ENCODE measurements at regions not wholly inside any gene's neighbourhood (a gene's known extent, or its start where the extent isn't known, plus 50 kb on each side); places are given as distances from the start of the nearest gene placed in this dataset.

DNA sequence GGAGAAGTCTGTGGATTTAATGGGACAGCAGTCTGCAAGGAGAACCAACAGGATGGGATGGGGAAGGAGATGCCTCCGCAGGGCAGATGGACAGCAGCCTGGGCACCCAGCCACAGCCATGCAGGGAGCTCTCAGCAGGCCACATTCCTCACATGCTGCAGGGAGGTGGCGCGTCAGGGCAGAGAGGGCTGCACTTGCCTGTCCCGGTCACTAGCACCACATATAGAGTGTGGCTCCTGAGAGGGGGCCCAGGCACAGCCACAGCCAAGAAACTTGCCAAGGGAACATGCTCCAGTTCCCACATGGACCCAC lies 86.8 kb upstream of the ZMIZ1 start:
- no peak for DNase-seq (ENCODE audit: low spot score)

- no peak for DNase-seq (ENCODE audit: low spot score)
These were observed 86.0 kb upstream of the ZMIZ1 start for GRCh38 chr10:78982726-78983125.

DNA sequence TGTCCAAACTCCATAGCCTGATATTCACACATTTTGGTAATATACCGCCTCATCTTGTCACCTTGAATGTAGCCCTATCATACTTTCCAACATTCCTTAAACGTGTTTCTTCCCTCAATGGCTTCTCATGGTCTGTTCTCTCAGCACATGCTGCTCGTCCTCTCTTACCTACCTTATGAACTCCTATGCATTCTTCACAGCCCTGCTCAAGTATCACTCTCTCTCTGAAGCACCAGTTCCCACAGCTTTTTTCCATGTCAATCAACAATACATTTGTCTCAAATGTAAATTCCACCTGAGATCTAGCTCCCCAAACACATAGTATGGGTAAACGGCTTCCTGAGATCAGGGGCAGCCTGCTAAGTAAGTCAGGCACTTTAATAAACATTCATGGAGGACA lies 85.2 kb upstream of the ZMIZ1 start:
- DNase-seq (ENCODE audit: low spot score), result no peak

GRCh38 chr10:78985973-78986818 lies 82.6 kb upstream of the ZMIZ1 start:
- DNase-seq (ENCODE audit: low spot score), result no peak

GRCh38 chr10:78991187-78991586 lies 77.6 kb upstream of the ZMIZ1 start:
- DNase-seq (ENCODE audit: low spot score), result peak; percentile 5

DNA sequence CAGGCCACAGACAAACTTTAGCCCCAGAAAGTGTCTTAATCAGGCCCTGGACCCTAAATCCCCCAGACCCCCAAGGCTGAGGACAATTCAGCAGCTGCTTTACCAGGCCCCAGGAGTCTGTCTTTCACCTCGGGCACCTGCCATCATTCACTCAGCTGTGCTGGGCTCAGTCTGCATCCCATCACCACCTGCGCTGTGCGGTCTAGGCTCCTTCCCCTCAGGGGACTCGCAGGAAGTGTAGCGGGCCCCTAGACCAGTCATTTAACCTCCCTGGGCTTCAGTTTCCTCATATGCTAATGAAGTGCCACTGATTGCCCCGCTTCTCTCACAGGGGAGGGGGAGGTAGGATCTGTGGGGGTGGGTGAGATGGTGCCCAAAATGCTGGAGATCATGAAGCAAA lies 76.4 kb upstream of the ZMIZ1 start:
- DNase-seq (ENCODE audit: low spot score), result no peak

GRCh38 chr10:78993261-78993945 lies 75.4 kb upstream of the ZMIZ1 start:
- DNase-seq (ENCODE audit: low spot score), result no peak

DNA sequence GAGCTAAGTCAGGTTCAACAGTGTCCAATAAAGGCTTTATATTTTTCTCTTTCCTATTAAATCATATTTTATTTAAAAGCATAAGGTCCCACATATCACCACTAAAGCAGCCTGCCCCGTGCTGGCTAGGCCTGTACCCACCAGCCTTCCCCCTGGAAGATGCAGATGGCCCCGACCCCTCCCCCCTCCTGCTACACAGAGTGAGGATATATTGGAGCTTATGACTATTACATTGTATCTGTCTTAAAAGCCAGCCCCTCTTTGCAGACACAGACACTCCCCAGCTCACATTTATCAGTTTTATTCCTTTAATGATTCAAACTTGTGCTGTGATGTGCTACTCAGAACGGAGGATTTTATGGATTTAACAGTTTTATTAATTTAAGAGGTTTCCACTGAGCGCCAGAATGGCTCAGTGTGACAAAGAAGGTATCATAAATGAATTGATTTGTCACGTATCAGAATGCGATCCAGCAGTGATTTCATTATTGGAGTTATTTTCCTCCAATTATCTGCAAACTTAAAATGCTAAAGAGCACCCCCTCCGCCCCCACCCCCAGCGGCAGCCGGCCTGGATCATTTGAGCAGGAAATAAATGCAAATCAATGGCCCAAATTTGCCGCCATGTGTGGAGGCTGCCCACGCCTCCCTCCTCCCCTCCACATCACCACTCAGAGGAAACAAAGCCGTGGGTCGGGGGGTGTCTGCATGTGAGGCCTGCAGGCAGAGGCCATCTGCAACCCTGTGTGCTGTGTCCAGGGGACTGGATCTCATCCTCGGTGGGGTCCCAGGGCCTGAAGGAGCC lies 72.6 kb upstream of the ZMIZ1 start:
- DNase-seq (ENCODE audit: low spot score), result no peak

- no peak for DNase-seq (ENCODE audit: low spot score)
These were observed 72.0 kb upstream of the ZMIZ1 start for GRCh38 chr10:78996792-78997129.

- no peak for DNase-seq (ENCODE audit: low spot score)
These were observed 70.8 kb upstream of the ZMIZ1 start for GRCh38 chr10:78997635-78998618.

DNA sequence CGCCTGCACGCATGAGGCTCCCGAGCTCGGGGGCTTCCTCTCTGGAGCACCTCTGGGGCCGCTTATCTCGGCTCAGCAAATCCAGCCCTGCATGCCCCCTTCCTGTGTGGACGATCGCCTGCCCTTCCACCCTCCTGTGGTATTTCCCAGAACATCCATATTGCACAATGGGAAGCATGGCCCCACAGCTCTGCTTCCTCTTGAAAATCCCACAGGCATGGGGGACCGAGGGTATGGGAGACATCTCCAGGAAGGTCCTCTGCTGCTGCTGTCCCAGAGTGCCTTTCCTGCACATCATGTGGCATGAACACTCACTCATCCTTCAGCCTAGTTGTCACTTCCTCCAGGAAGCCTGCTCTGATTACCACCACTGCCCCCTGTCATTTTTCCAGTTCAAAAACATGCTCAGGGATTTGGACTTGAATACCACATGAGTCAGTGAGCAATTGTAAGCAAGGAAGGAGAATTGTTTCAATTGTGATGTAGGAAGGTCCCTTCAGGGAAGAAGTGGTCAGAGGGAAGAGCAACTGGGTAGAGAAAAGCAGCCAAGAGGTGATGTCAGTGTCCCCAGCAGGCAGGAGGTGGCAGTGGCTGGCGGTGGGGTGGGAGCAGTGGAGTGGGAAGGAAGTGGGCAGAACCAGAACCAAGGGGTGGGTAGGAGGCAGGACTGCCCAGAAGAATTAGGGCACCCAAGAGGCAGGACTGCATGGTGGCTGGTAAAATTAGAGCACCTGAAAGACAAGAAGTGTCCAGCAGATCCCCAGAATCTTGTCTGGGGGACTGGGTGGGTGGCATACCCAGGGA lies 67.5 kb upstream of the ZMIZ1 start:
- DNase-seq (ENCODE audit: low spot score), result no peak

GRCh38 chr10:79002336-79002735 lies 66.4 kb upstream of the ZMIZ1 start:
- DNase-seq (ENCODE audit: low spot score), result no peak

- no peak for DNase-seq (ENCODE audit: low spot score)
These were observed 65.3 kb upstream of the ZMIZ1 start for GRCh38 chr10:79003183-79004100.

DNA sequence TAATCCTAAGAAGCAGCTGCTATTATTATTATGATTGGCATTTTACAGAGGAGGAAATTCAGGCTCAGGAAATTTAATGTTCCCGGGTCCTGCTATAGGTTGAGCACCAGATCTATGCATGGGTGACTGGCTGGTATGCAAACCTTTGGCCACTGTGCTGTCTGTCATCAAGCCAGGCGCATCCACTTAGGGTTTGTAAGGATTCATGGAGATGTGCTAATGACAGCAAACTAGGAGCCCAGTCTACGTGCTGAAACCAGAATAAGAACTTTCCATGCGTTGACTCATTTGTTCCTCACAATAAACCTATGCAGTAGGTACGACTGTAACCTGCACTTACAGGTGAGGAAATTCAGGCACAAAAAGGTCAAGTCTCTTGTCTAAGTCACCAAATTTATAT lies 64.5 kb upstream of the ZMIZ1 start:
- no peak for DNase-seq (ENCODE audit: low spot score)

GRCh38 chr10:79005126-79005810 lies 63.5 kb upstream of the ZMIZ1 start:
- DNase-seq (ENCODE audit: low spot score), result no peak

DNA sequence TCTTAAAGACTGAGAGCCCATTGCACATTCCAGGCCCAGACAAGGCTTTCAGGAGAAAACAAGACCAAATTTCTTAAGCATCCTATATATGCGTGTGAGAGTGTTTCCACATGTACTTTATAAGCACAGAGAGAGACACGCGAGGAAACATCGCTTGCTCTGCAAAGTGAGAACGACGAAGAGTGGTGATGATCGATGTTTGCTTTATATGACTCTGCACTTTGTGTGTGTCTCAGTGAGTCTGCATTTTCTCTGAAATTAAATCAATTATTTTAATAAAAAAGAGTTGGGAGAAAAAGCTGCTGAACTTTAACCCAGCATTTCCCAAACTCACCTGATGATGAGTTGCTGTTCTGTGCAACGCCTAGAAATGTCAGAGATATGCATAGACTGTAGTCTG lies 61.7 kb upstream of the ZMIZ1 start:
- no peak for DNase-seq (ENCODE audit: low spot score)

DNA sequence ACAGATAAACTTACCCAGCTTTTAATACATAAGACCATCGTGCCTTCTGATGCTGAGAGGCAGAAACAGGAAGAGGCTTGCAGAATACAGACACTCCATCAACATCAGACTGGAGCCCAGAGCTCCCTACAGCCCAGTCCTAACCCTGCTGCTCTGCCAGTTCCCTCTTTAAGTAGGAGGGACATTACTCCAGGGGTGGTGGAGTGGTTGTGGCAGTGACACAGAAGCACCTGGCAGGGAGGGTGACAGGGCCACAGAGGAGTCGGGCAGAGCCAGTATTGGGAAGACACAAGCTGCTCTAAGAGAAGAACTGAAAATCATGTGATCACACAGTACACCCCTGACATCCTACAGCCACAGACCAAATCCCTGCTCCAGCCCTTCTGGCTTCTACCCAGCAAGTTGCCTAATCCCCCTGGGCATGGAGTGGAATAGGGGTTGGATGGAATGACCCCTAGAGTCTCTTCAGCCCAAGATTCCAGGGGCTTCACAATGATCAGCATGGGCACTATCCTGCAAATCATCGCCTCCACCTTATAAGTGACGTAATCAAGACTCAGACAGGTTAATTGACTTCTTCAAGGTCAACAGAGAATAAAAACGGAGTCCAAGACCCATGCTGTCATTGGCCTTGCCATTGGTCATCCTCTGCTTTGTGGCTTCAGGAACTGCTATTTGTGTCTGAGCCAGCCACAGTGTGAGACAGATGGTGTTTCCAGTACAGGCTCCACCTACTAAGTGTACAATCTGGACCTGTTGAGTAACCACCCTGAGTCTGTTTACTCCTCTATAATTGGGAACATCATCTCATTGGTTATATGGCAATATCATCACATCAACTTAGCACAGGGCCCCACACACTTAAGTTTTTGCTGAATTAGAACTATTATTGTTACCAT lies 61.1 kb upstream of the ZMIZ1 start:
- DNase-seq (ENCODE audit: low spot score), result no peak

- no peak for DNase-seq (ENCODE audit: low spot score)
These were observed 59.6 kb upstream of the ZMIZ1 start for GRCh38 chr10:79009145-79009544.

Data from COLO829 (cell line).